ENCODE measurements at regions not wholly inside any gene's neighbourhood (a gene's known extent, or its start where the extent isn't known, plus 50 kb on each side); places are given as distances from the start of the nearest gene placed in this dataset.
"Not testable (repeated sequence)": the region's sequence is repeated elsewhere in the genome, so short reads cannot be mapped to it uniquely, and the experiment has no call there.

DNA sequence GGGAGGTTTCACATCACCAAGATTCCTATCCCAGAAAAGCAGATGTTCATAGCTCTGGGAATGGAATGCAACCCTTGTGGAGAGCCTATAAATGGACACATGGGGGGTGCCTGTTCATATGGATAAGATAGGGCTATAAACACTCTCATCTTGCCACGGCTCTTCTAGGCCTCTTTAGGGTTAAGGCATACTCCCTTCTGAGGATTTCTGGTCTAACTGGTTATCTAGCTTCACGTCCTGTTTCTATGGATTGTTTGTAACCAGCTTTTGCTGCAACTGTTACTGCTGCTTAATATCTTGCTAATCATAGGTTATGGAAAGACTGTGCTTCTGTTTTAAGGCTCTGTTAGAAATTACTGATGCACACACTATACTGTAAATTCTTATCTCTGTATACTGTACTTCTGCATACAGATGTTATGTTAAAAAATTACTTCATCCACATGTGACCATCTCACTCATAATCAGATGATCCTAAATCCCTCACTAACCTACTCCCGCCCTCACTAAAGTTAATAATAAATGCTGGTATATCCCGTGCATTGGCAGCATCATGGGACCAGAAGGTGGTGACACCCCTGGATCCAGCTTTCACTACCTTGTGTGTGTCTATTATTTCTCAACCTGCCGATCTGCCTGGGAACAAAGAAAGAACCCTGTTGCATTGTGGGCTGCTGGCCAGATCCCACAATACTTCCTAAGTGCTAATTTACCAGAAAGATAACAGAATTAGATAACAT lies 68.7 kb downstream of the PRKAB2 start:
- TF ChIP-seq CTCF (IDR thresholded peaks at IDR 0.05); SIN3A (IDR thresholded peaks at IDR 0.05; ENCODE audit: borderline replicate concordance, insufficient read depth, low read depth, low read length): not testable (repeated sequence)
- TF ChIP-seq, protein P1, sequence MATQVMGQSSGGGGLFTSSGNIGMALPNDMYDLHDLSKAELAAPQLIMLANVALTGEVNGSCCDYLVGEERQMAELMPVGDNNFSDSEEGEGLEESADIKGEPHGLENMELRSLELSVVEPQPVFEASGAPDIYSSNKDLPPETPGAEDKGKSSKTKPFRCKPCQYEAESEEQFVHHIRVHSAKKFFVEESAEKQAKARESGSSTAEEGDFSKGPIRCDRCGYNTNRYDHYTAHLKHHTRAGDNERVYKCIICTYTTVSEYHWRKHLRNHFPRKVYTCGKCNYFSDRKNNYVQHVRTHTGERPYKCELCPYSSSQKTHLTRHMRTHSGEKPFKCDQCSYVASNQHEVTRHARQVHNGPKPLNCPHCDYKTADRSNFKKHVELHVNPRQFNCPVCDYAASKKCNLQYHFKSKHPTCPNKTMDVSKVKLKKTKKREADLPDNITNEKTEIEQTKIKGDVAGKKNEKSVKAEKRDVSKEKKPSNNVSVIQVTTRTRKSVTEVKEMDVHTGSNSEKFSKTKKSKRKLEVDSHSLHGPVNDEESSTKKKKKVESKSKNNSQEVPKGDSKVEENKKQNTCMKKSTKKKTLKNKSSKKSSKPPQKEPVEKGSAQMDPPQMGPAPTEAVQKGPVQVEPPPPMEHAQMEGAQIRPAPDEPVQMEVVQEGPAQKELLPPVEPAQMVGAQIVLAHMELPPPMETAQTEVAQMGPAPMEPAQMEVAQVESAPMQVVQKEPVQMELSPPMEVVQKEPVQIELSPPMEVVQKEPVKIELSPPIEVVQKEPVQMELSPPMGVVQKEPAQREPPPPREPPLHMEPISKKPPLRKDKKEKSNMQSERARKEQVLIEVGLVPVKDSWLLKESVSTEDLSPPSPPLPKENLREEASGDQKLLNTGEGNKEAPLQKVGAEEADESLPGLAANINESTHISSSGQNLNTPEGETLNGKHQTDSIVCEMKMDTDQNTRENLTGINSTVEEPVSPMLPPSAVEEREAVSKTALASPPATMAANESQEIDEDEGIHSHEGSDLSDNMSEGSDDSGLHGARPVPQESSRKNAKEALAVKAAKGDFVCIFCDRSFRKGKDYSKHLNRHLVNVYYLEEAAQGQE (IDR thresholded peaks at IDR 0.05; ENCODE audit: insufficient read depth in 1 of 2, low read depth in 2 of 2, low read length in 1 of 2) = not testable (repeated sequence)

Data from Panc1 (cell line).